Fibroblast of mammary gland (primary cell): ENCODE measurements at regions not wholly inside any gene's neighbourhood (a gene's known extent, or its start where the extent isn't known, plus 50 kb on each side); places are given as distances from the start of the nearest gene placed in this dataset.

Experiments
- DNase-seq: peaks from one replicate; pipeline ENCODE4 v3.0.0-alpha.2; 2010; ENCODE audit warnings: low read depth
- H3K4me3 ChIP-seq: 2 replicates; pipeline ENCODE4 v1.5.1; 2011; ENCODE audit warnings: low read depth, mild to moderate bottlenecking, low read length, moderate library complexity; ENCODE audit not compliant: control insufficient read depth
- TF ChIP-seq, protein P1 (sequence below): conservative IDR thresholded peaks from 2 replicates; pipeline ENCODE4 v1.5.1; 2011; ENCODE audit warnings: low read depth, low read length, inconsistent platforms; ENCODE audit not compliant: control insufficient read depth, insufficient read depth

DNA sequence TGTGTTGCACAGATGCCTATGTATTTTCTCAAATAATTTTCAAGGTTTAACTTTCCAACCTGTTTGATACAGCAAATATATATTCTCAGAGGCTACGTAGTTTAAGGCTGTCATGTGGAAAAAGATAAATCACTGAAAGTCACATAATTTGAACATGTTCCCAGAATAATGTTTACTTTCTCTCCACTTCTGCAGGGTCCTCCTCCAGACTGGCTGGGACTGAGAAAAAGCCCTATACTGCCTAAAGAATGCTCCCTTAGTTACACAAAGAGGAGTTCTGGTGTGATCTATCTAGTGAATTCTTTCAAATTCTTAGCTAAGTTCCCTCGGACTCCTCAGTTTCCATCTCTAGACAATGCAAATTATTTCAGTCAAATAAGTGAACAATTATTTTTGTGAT, 411.0 kb downstream of the C6orf118 start:
- TF ChIP-seq, protein P1, sequence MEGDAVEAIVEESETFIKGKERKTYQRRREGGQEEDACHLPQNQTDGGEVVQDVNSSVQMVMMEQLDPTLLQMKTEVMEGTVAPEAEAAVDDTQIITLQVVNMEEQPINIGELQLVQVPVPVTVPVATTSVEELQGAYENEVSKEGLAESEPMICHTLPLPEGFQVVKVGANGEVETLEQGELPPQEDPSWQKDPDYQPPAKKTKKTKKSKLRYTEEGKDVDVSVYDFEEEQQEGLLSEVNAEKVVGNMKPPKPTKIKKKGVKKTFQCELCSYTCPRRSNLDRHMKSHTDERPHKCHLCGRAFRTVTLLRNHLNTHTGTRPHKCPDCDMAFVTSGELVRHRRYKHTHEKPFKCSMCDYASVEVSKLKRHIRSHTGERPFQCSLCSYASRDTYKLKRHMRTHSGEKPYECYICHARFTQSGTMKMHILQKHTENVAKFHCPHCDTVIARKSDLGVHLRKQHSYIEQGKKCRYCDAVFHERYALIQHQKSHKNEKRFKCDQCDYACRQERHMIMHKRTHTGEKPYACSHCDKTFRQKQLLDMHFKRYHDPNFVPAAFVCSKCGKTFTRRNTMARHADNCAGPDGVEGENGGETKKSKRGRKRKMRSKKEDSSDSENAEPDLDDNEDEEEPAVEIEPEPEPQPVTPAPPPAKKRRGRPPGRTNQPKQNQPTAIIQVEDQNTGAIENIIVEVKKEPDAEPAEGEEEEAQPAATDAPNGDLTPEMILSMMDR: no peak
- no peak overlapping the region for H3K4me3 ChIP-seq
- no peak for DNase-seq

DNA sequence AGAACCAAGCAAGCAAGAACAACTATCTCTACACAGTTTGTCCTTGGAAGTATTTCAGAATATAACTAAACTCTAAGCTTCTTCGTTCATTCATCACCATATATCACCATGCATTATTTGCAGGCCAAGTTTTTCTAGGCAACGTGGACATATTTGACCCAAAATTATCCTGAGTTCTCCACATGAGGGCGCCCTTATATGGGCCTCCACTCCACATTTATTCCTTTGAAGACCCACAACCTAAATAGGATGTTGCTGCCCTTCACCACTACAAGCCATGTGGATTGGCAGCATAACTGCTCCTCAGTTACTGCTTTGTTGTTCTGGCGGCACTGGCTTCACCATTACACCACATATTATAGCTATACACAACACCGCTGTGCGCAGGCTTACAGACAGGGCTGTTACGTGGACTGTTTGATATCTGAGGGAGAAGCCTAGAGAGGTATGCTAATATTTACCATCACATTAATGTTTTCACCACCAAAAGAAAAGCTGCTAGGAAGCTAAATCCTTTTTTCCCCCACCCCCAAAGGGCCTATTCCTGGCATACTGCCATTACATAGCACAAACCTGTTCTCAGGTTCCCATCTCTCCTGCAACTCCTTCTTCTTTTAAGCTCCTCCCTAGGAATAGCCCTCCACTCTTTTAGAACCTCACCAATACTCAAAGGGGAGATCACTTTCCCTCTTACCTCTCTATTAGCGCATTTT, 411.7 kb downstream of the C6orf118 start:
- no peak for DNase-seq
- TF ChIP-seq, protein P1: no peak
- no peak overlapping the region for H3K4me3 ChIP-seq

DNA sequence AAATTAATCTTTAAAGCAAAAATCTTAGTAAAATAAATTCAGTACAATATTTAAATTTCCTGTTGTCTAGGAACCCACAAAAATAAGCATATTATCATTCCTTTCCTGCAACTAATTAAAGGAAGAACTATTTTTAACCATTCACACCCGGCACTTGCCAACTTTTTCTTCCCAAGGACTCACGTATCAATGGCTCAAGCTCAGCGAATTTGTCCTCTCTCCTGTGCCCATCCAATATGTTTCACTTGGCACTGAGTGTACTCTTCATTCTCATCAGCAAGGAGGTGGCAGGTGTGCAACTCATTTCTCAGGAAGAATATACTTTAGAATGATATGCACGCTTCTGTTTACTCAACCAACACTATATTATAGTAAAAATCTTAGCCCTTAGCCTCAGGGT, 419.4 kb downstream of the C6orf118 start:
- TF ChIP-seq, protein P1: no peak

DNA sequence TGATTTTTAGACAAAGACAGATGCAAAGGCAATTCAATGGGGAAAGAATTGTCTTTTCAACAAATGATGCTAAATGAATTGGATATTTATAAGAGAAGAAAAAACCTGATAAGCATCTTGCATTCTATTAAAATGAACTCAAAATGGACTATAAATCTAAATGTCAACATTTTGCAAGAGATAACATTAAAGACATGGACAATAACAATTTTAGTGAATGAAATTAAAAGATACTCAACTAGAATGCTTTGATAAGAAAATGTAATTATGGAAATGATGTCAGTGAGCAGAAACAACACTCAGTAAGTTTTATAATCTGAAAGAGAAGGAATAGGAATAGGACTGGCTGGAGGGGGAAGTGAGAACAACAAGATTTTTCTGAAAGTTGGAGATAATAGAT, 421.7 kb downstream of the C6orf118 start:
- DNase-seq: no peak
- TF ChIP-seq, protein P1: no peak
- H3K4me3 ChIP-seq: no peak overlapping the region

More for the DNA sequence above, 419.4 kb downstream of the C6orf118 start:
- H3K4me3 ChIP-seq: no peak overlapping the region
- DNase-seq: no peak

DNA sequence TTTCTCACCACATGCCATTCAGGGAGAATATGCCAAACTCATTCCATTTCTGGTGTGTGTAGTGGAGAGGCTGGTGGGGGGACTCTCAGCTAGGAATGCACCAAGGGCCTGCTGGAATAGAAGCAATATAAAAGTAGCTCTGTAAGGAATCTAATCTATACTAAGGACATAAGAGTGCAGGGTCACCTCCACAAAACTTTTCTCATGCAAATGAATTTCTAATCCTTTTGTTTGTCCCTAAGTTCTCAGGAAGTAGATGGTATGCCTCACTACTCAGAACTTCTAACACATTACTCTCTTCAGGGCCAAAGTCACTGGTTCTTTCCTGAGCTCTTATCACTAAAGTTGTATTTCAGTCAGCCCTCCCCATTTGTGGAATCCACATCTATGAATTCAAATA, 427.2 kb downstream of the C6orf118 start:
- TF ChIP-seq, protein P1: no peak
- H3K4me3 ChIP-seq: no peak overlapping the region
- no peak for DNase-seq

DNA sequence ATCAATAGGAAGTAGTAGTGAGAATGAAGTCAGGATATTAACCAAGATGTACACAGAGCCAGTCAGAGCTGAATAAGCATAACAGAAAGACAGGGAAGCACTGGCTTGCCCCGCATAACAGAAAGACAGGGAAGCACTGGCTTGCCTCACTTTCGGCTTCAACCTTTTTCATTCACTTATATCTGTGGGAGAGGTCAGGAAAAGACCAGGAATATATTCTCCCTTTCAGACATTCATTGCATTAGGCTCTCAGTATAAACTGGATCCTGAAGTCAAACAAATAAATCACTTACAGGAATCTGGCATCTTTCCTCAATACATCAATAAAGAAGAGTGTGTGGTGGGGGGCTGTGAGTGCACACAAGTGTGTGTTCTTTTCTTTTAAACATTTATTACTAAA, 437.6 kb downstream of the C6orf118 start:
- no peak for DNase-seq
- TF ChIP-seq, protein P1: no peak
- no peak overlapping the region for H3K4me3 ChIP-seq
